ENCODE measurements at regions not wholly inside any gene's neighbourhood (a gene's known extent, or its start where the extent isn't known, plus 50 kb on each side); places are given as distances from the start of the nearest gene placed in this dataset.
"Not testable (repeated sequence)": the region's sequence is repeated elsewhere in the genome, so short reads cannot be mapped to it uniquely, and the experiment has no call there.

DNA sequence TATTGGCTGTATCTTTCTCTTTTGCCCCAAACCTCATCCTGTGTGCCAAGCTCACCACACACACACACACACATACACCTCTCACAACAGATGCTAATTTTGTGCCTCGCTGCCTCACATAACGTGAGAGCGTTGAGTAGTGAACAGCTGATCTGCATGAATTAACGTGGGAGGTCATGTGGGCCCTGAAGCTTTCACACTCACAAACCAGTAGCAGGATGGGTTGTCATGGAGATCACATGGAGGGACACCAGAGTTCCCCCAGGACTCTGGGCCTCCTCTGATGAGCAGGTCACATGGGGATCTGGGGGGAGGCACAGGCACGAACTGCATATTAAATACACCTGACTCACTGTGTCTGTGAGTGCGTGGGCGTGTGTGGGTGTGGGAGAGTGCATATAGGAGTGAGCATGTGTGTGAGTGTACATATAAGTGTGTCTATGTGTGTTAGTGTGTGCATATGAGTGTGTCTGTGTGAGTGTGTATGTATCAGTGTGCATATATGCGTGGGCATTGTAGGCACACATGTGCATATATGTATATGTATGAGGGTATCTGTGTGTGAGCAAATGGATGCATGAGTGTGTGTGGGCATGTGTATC, 62.7 kb upstream of the SULF2 start:
- peak; percentile 24 for FAIRE-seq
- TF ChIP-seq POLR2A (IDR thresholded peaks at IDR 0.05; ENCODE audit: low read depth, low read length), result no peak
- TF ChIP-seq POLR2AphosphoS5 (IDR thresholded peaks at IDR 0.05; ENCODE audit: low read depth, low read length), result no peak
- TF ChIP-seq TAF1 (IDR thresholded peaks at IDR 0.05; ENCODE audit: borderline replicate concordance, low read depth, low read length), result no peak
- DNase-seq (ENCODE audit: insufficient read length), result no peak

DNA sequence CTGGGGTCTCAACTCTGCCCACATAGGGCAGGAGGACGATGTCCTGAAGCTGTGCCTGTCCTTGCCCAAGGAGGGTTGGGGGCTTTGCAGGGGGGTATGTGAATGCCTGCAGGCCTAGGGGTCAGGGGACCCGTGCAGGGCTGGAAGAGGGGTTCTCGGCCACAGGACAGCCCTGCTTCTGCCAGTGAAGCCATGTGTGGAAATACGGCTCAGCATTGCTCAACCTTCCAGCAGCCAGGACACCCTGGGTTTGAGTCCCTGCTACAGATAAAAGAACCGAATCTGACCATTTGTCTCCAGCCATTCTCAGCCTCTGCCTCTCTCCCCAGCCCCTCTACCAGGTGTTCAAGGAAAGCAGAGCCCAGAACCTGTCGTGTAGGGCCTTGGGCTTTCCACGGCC, 61.9 kb upstream of the SULF2 start:
- not testable (repeated sequence) for DNase-seq (ENCODE audit: insufficient read length); FAIRE-seq

DNA sequence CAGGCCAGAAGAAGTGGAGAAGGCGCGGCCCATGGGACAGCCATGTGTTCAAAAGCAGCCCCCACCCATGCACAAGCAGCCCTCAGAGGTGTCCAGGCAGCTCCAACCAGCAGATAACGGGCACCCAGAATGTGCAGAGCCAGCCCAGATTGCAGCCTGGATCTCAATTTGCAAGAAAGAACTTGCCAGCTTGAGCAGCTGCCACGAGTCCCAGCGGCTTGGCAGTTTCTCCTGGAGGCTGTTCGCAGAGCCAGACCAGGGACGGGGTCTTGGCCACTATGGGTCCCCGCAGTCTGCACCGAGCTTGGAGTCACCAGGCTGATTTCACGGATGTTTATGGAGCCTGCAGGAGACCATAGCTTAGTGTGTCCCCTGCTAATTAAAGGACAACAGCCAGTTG, 61.4 kb upstream of the SULF2 start:
- DNase-seq (ENCODE audit: insufficient read length); FAIRE-seq: not testable (repeated sequence)

DNA sequence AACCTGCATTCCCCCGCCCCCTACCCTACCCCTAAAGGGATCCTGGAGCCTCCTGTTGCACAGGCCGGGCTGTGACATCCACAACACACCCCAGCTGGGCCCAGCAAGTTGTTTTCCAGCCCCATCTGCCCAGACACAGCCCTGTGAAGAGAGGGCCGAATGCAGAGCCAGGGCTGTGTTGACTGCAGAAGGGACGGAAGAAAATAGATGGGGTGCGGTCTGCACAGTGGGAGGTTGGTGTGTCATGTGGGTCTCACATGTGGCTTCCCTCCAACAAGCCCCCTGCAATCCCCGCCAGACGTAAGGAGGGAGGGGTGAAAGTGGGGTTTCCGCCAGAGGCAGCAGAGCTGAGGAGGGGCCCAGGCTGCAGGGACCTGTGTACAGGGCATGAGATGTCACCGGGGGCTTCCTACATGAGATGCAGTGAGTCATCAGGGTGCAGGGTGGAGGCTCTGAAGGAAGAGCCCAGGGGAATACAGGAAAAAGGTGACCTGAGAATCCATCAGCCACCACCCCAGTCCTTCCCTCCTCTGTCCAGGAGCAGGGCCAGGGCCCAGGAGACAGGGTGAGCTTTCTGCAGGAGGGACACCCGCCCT, 60.2 kb upstream of the SULF2 start:
- not testable (repeated sequence) for DNase-seq (ENCODE audit: insufficient read length); FAIRE-seq

DNA sequence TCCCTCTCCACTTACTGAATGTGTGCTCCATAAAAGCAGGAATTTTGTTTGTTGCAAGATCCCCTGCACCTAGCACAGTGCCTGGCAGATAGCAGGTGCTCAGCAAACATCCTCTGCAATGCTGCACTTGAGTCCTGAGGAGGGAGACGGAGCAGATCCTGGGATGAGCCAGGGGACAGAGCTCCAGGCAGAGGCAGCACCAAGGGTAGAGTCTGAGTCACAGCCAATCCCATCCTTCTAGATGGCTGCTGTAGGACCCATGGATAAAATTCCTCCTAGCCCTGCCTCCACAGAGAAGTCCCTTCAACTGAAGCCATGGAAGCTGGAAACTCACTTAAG, 59.3 kb upstream of the SULF2 start:
- not testable (repeated sequence) for DNase-seq (ENCODE audit: insufficient read length); FAIRE-seq

DNA sequence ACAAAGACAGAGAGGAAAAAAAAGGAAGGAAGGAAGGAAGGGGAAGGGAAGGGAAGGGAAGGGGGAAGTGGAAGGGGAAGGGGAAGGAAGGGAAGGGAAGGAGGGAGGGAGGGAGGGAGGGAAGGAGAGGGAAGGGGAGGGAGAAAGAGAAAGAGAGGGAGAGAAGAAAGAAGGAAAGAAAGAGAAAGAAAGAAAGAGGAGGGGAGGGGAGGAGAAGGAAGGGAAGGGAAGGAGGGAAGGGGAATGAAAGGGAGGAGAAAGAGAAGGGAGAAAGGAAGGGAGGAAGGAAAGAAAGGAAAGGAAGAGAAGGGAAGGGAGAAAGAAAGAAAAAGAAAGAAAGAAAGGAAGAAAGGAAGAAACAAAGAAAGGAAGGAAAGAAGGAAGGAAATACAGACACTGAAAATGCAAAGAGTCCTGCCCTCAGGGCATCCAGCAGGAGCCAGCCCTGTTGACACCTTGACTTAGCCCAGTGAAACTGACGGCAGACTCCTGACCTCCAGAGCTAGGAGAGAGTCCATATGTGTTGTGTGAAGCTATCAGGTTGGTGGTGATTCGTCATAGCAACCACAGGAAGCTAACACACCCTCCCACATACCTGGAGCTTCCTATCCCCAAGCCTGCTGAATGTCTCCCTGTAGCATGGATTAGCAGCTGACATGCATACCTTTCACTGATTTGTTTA, 58.7 kb upstream of the SULF2 start:
- no peak for FAIRE-seq
- DNase-seq (ENCODE audit: insufficient read length), result no peak
- no peak for TF ChIP-seq POLR2A (IDR thresholded peaks at IDR 0.05; ENCODE audit: low read depth, low read length)

- FAIRE-seq; DNase-seq (ENCODE audit: insufficient read length): not testable (repeated sequence)
These were observed 57.7 kb upstream of the SULF2 start for GRCh38 chr20:47842950-47843349.

- FAIRE-seq; DNase-seq (ENCODE audit: insufficient read length): not testable (repeated sequence)
These were observed 56.7 kb upstream of the SULF2 start for GRCh38 chr20:47842004-47842403.

GRCh38 chr20:47836256-47836817, 51.1 kb upstream of the SULF2 start:
- not testable (repeated sequence) for DNase-seq (ENCODE audit: insufficient read length); FAIRE-seq
